Small intestine (tissue), 7 donors: ENCODE measurements at regions not wholly inside any gene's neighbourhood (a gene's known extent, or its start where the extent isn't known, plus 50 kb on each side); places are given as distances from the start of the nearest gene placed in this dataset.
"Not testable (repeated sequence)": the region's sequence is repeated elsewhere in the genome, so short reads cannot be mapped to it uniquely, and the experiment has no call there.

Source experiments
- DNase-seq, 2 donors: peaks; one replicate each; pipeline versions ENCODE4 v3.0.0 to v3.0.0-alpha.2; 2013
- FAIRE-seq: peaks from 2 replicates; lab custom pipeline; 2012; peaks lifted over from hg19 to GRCh38; lab: Jason Lieb, UNC
- H3K27ac ChIP-seq, 3 donors: one replicate each; pipeline ENCODE4 v1.5.1; 2013; ENCODE audit warnings: low read length in 2 of 3, mild to moderate bottlenecking in 2 of 3, control low read depth in 1 of 3, inconsistent platforms in 1 of 3, low read depth in 1 of 3, moderate library complexity in 1 of 3
- H3K27me3 ChIP-seq, 3 donors: one replicate each; pipeline ENCODE4 v1.6.1; 2013; ENCODE audit warnings: low read length in 3 of 3, inconsistent platforms in 1 of 3; ENCODE audit not compliant: control insufficient read depth in 3 of 3, insufficient read depth in 3 of 3
- H3K36me3 ChIP-seq, 3 donors: one replicate each; pipeline ENCODE4 v1.6.1; 2013; ENCODE audit warnings: low read length in 3 of 3, inconsistent platforms in 1 of 3, low read depth in 1 of 3, mild to moderate bottlenecking in 1 of 3, moderate library complexity in 1 of 3; ENCODE audit not compliant: control insufficient read depth in 3 of 3, insufficient read depth in 2 of 3
- H3K4me1 ChIP-seq, 3 donors: one replicate each; pipeline ENCODE4 v1.6.1; 2013; ENCODE audit warnings: low read length in 2 of 3, inconsistent platforms in 1 of 3, low read depth in 1 of 3, mild to moderate bottlenecking in 1 of 3, moderate library complexity in 1 of 3; ENCODE audit not compliant: control insufficient read depth in 3 of 3, insufficient read depth in 2 of 3
- H3K4me3 ChIP-seq, 3 donors: one replicate each; pipeline ENCODE4 v1.5.1; 2013; ENCODE audit warnings: low read length in 3 of 3, control low read depth in 1 of 3, inconsistent platforms in 1 of 3, low read depth in 1 of 3, mild to moderate bottlenecking in 1 of 3, moderate library complexity in 1 of 3
- H3K9me3 ChIP-seq, 2 donors: one replicate each; pipeline ENCODE4 v1.6.1; 2013; ENCODE audit warnings: low read depth in 1 of 2, low read length in 1 of 2; ENCODE audit not compliant: control insufficient read depth in 2 of 2, insufficient read depth in 1 of 2
- WGBS, 3 donors: extraction: QIAGEN DNeasy Blood & Tissue Kit; methylation state at CpG; one replicate each; pipeline ENCODE4 v1.1.7; 2013; 5-methylcytosine and 5-hydroxymethylcytosine counted together
- donor health status: healthy with polysubstance abuse.
- donor health status: control.
- donor health status: control.
- donor health status: Bipolar disorder and iron deficiency.
- donor health status: healthy.

- 96 to 97% (median 96%) methylated on average over 22 to 32 of the region's 32 CpGs for WGBS, 3 donors
- Histone ChIP-seq H3K9me3 (peaks cover 0 to 11% of the 10 kb centered on the region in 2 donors), H3K4me1 (no peaks in the 10 kb centered on the region), H3K36me3 (no peaks in the 10 kb centered on the region), H3K4me3 (no peak overlapping the region), H3K27me3 (no peaks in the 10 kb centered on the region), H3K27ac (no peak overlapping the region)
- DNase-seq (no peak), FAIRE-seq (no peak)
Measured at GRCh38 chr19:14277608-14278007, 71.6 kb upstream of the ADGRL1 start.

GRCh38 chr19:14275823-14276222 is 69.9 kb upstream of the ADGRL1 start:
- not testable (repeated sequence) for FAIRE-seq, H3K27ac ChIP-seq, H3K4me3 ChIP-seq, H3K4me1 ChIP-seq, DNase-seq, H3K36me3 ChIP-seq, H3K27me3 ChIP-seq
- WGBS, 3 donors: 79 to 84% (median 80%) methylated on average over 5 of the region's 5 CpGs
- H3K9me3 ChIP-seq: peaks cover 0 to 13% of the 10 kb centered on the region in 2 donors

GRCh38 chr19:14272623-14273022 is 66.7 kb upstream of the ADGRL1 start:
- no peak overlapping the region for H3K27ac ChIP-seq
- no peak for FAIRE-seq
- no peaks in the 10 kb centered on the region for H3K36me3 ChIP-seq
- no peak for DNase-seq
- no peaks in the 10 kb centered on the region for H3K27me3 ChIP-seq
- H3K4me1 ChIP-seq: no peaks in the 10 kb centered on the region
- H3K9me3 ChIP-seq: peaks cover 0 to 10% of the 10 kb centered on the region in 2 donors
- 96 to 98% (median 96%) methylated on average over 4 of the region's 4 CpGs for WGBS, 3 donors
- no peak overlapping the region for H3K4me3 ChIP-seq

- Histone ChIP-seq H3K27me3 (no peaks in the 10 kb centered on the region), H3K36me3 (no peaks in the 10 kb centered on the region), H3K4me1 (no peaks in the 10 kb centered on the region), H3K9me3 (peaks cover 0 to 10% of the 10 kb centered on the region in 2 donors), H3K27ac (no peak overlapping the region), H3K4me3 (no peak overlapping the region)
- FAIRE-seq: no peak
- no peak for DNase-seq
- WGBS, 3 donors: 53 to 65% (median 56%) methylated on average over 1 of the region's 1 CpG
Measured at GRCh38 chr19:14271840-14272239, 65.9 kb upstream of the ADGRL1 start.

GRCh38 chr19:14270557-14270956 is 64.6 kb upstream of the ADGRL1 start:
- not testable (repeated sequence) for DNase-seq, H3K4me1 ChIP-seq, FAIRE-seq, H3K27ac ChIP-seq, H3K36me3 ChIP-seq, H3K9me3 ChIP-seq, H3K27me3 ChIP-seq, H3K4me3 ChIP-seq
- WGBS, 3 donors: 89 to 95% (median 94%) methylated on average over 4 of the region's 4 CpGs

GRCh38 chr19:14267224-14267741 is 61.3 kb upstream of the ADGRL1 start:
- H3K27ac ChIP-seq: no peak overlapping the region
- H3K4me1 ChIP-seq: peaks cover 0 to 10% (median 0%) of the 10 kb centered on the region in 3 donors
- H3K27me3 ChIP-seq: no peaks in the 10 kb centered on the region
- no peaks in the 10 kb centered on the region for H3K36me3 ChIP-seq
- H3K9me3 ChIP-seq: no peaks in the 10 kb centered on the region
- FAIRE-seq (no peak), DNase-seq (no peak)
- H3K4me3 ChIP-seq: no peak overlapping the region
- WGBS, 3 donors: 49 to 76% (median 51%) methylated on average over 6 of the region's 6 CpGs

- Histone ChIP-seq H3K4me3 (peak overlapping the region in 1 of 3 donors; percentile 38), H3K4me1 (peaks cover 0 to 10% (median 0%) of the 10 kb centered on the region in 3 donors)
- H3K27ac ChIP-seq, H3K9me3 ChIP-seq, H3K36me3 ChIP-seq, FAIRE-seq, H3K27me3 ChIP-seq, DNase-seq: not testable (repeated sequence)
- 66 to 87% (median 70%) methylated on average over 4 of the region's 4 CpGs for WGBS, 3 donors
Measured at GRCh38 chr19:14266208-14266607, 60.2 kb upstream of the ADGRL1 start.

- H3K4me3 ChIP-seq: peak overlapping the region in 1 of 3 donors; percentile 38
Measured at GRCh38 chr19:14265290-14266036, 59.5 kb upstream of the ADGRL1 start.

More at GRCh38 chr19:14265290-14266036, 59.5 kb upstream of the ADGRL1 start:
- Histone ChIP-seq H3K27ac (no peak overlapping the region), H3K9me3 (no peaks in the 10 kb centered on the region), H3K36me3 (no peaks in the 10 kb centered on the region), H3K4me1 (peaks cover 0 to 10% (median 0%) of the 10 kb centered on the region in 3 donors), H3K27me3 (no peaks in the 10 kb centered on the region)
- 4 to 20% (median 18%) methylated on average over 36 to 37 of the region's 37 CpGs for WGBS, 3 donors
- DNase-seq: peak in 1 of 2 donors; percentile 43
- FAIRE-seq: no peak
